Kidney capillary endothelial cell (primary cell): ENCODE measurements at regions not wholly inside any gene's neighbourhood (a gene's known extent, or its start where the extent isn't known, plus 50 kb on each side); places are given as distances from the start of the nearest gene placed in this dataset.

Source experiments
- DNase-seq: peaks from one replicate; pipeline ENCODE4 v3.0.0-alpha.2; 2018; ENCODE audit warnings: low spot score

DNA sequence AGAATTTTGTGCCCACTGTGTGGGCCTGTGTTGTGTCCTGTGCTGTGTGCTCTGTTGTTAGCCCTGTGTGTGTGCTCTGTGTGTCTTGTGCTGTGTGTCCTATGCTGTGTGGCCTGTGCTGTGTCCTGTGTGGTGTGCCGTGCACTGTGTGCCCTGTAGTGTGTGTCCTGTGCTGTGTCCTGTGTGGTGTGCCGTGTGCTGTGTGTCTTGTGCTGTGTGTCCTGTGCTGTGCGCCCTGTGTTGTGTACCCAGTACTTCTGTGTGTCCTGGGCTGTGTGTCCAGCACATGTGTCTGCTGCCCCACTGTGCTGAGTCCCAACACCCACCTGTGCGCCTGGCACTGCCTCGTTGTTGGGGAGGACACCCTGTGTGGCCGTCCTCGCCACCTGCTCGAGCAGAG, 53.2 kb upstream of the CHRNA7 start:
- DNase-seq, result no peak

DNA sequence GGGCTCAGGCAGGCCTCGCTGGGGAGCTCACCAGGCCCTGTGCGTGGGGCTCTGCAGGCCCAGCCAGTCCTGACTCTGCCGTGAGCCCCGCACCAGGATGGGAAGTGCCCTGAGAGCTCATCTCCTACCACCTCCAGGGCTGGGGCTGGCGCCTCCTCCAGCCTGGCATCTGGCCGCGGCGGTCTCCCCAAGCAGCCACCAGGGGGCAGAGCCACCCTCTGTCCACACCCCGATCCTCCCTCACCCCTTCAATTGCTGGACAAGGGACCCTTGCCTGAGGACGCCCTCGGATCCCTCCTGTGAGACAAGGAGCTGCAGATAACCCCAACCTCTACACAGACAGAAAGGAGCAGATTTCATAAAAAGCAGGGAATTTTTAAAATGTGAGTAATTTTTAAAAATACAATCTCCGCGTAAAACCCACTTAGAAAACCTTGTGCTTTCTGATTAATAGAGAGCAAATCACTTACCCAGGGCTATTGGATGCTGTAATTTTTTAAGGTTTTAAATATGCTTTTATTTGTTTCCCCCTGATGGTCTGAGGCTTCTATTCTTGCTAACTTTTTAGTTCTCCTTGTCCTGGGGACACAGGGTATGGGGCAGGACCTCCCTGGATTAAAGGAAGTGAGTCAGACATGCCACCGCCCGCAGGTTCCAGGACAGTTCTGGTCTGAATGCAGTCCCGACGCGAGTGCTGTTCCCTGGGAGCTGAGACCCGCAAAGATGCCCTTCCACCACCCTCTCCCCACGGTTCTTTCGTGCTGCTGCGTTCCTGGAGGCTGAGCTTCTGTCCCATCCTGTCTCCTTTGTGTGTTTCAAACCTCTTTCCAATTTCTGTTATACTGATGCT, 52.3 kb upstream of the CHRNA7 start:
- peak; percentile 55 for DNase-seq
